ENCODE measurements at regions not wholly inside any gene's neighbourhood (a gene's known extent, or its start where the extent isn't known, plus 50 kb on each side); places are given as distances from the start of the nearest gene placed in this dataset.
"Not testable (repeated sequence)": the region's sequence is repeated elsewhere in the genome, so short reads cannot be mapped to it uniquely, and the experiment has no call there.

DNA sequence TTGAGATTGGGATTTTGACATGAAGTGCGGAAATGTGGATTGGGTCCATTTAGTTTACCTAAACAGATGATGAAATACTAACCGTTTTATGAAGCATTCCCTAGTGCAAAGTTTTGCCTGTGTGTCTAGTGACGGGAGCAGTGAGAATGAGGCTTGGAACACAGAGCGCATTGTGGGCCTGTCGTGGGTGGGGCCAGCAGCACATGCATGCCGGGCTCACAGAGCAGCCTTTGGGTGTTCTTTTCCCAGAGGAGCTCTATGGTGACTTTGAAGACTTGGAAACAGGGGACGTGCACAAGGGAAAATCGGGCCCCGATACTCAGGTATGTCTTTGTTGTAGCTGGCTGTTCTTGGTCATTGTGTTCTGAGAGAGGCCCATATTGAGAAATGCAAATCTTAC lies 388.1 kb downstream of the GOLGA6L6 start:
- not testable (repeated sequence) for DNase-seq

- not testable (repeated sequence) for DNase-seq
Observed at GRCh38 chr15:20148679-20149078, 392.9 kb downstream of the GOLGA6L6 start.

GRCh38 chr15:20148008-20148407 lies 393.6 kb downstream of the GOLGA6L6 start:
- DNase-seq = not testable (repeated sequence)

- not testable (repeated sequence) for DNase-seq
Observed at GRCh38 chr15:20144333-20145036, 397.1 kb downstream of the GOLGA6L6 start.

GRCh38 chr15:20142906-20143305 lies 398.7 kb downstream of the GOLGA6L6 start:
- not testable (repeated sequence) for DNase-seq

GRCh38 chr15:20142410-20142809 lies 399.2 kb downstream of the GOLGA6L6 start:
- DNase-seq = not testable (repeated sequence)

GRCh38 chr15:20124668-20125067 lies 416.9 kb downstream of the GOLGA6L6 start:
- not testable (repeated sequence) for DNase-seq

- peak in 1 of 3 donors; percentile 0 for DNase-seq
Observed at GRCh38 chr15:20106026-20106425, 435.6 kb downstream of the GOLGA6L6 start.

- not testable (repeated sequence) for DNase-seq
Observed at GRCh38 chr15:20105011-20105990, 436.3 kb downstream of the GOLGA6L6 start.

- not testable (repeated sequence) for DNase-seq
Observed at GRCh38 chr15:20104551-20104950, 437.0 kb downstream of the GOLGA6L6 start.

DNA sequence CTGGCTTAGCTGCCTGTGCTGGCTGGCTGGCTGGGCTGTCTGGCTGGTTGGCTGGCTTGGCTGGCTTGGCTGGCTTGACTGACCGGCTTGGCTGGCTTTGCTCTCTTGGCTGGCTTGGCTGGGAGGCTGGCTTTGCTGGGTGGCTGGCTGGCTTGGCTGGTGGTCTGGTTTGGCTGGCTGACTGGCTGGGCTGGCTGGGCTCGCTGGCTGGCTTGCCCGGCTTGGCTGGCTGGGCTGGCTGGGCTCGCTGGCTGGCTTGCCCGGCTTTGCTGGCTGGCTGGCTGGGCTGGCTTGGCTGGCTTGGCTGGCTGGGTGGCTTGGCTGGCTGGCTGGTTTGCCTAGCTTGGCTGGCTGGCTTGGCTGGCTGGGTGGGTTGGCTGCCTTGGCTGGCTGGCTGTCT lies 438.7 kb downstream of the GOLGA6L6 start:
- DNase-seq = peak in 1 of 3 donors; percentile 17

GRCh38 chr15:20102209-20102608 lies 439.4 kb downstream of the GOLGA6L6 start:
- DNase-seq = not testable (repeated sequence)

GRCh38 chr15:20101281-20101680 lies 440.3 kb downstream of the GOLGA6L6 start:
- not testable (repeated sequence) for DNase-seq

DNA sequence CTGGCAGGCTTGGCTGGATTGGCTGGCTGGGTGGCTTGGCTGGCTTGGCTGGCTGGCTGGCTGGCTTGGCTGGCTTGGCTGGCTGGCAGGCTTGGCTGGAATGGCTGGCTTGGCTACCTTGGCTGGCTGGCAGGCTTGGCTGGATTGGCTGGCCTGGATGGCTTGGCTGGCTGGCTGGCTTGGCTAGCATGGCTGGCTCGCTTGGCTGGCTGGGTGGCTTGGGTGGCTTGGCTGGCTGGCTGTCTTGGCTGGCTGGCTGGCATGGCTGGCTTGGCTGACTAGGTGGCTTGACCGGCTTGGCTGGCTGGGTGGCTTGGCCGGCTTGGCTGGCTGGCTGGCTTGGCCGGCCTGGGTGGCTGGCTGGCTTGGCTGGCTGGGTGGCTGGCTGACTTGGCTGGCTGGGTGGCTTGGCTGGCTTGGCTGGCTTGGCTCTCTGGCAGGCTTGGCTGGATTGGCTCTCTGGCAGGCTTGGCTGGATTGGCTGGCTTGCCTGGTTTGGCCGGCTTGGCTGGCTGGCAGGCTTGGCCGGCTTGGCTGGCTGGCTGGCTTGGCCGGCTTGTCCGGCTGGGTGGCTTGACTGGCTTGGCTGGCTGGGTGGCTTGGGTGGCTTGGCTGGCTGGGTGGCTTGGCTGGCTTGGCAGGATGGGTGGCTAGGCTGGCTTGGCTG lies 440.9 kb downstream of the GOLGA6L6 start:
- DNase-seq = not testable (repeated sequence)

GRCh38 chr15:20095699-20096303 lies 445.8 kb downstream of the GOLGA6L6 start:
- DNase-seq = not testable (repeated sequence)

DNA sequence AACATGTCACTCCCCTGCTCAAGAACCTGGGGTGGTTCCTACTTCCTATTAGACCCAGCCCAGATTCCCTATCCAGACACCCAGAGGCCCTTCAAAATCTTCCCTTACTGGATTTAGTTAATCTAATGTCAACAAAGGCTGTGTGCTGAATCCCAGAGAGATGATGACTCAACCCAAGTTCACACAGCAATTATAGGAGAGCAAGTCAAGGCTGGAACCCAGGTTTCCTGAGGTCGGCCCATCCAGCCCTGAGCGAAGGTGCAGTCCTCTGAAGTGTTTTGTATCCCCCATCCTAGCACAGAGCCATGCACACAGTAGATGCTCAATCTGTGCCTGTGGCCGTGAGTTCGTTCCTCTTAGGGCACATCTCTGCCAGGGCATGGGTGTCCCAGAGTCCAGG lies 452.1 kb downstream of the GOLGA6L6 start:
- DNase-seq = not testable (repeated sequence)

DNA sequence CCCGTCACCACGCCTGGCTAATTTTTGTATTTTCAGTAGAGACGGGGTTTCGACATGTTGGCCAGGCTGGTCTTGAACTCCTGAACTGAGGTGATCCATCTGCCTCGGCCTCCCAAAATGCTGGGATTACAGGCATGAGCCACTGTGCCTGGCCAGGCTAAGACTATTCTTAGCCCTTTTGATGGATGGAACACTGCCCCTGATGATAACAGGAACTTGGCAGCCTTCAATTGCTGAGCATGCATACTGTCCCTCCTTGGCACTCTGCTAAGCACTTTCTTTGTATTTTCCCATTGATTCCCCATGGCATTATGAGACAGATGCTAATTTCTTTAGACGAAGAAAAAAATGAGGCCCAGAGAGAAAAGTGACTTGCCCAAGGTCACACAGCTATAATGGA lies 457.6 kb downstream of the GOLGA6L6 start:
- not testable (repeated sequence) for DNase-seq

DNA sequence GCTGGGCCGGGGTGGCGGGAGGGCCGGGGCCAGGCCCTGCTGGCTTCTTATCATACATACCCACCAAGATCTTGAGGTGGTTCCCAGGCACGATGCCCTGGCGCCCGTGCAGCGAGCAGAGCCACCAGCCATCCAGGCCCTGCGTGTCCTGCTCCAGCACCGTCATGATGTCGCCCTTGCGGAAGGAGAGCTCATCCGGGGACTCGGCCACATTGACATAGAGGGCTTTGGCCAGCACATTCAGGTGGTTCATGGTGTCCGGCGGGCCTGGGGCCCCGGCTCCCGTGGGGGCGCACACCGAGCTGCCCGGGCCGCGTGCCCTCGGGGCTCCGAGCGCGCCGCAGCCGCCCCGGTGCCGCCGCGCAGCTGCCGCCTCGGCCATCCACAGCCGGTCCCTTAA lies 467.5 kb downstream of the GOLGA6L6 start:
- not testable (repeated sequence) for DNase-seq

- not testable (repeated sequence) for DNase-seq
Observed at GRCh38 chr15:20069043-20069442, 472.6 kb downstream of the GOLGA6L6 start.

DNA sequence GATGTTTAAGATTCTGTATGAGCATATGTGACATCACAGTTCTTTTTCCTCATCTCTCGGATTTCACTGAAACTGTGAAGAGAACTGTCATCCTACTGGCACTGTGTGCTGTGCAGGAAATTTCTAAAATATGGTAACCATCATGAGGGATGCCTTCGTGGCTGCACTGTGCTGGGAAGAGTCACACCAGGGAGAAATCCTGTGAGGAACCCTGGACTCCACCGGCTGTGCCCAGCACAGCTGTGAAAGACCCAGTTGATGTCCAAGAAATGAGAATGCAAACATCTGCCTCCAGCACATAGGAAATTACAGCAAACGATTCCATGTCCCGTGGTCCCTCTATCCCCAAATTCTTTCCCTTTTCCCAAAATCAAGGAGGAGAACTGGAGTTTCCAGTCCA lies 475.4 kb downstream of the GOLGA6L6 start:
- DNase-seq = not testable (repeated sequence)

DNA sequence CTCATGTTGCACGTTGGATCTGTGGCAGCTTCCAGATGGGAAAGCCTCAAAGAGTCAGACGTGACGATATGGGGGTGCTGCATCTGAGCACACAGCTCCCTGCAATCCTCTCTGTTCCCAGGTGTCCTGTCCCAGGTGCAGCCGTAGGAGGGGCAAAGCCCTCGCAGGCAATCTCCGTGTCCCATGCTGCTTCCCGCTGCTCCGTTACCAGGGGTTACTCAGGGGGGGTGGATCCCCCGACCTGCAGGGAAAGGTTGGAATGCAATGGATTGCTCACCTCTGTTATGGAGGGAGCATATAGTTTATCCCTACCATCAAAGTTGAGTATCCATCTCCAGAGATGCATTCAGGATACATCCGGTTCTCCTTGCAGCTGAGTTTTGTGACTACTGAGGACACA lies 476.1 kb downstream of the GOLGA6L6 start:
- not testable (repeated sequence) for DNase-seq

- not testable (repeated sequence) for DNase-seq
Observed at GRCh38 chr15:20063167-20063566, 478.4 kb downstream of the GOLGA6L6 start.
